OCI-LY3 (cell line): ENCODE measurements at regions not wholly inside any gene's neighbourhood (a gene's known extent, or its start where the extent isn't known, plus 50 kb on each side); places are given as distances from the start of the nearest gene placed in this dataset.

Source experiments
- H2AFZ ChIP-seq: fragments of 200-600, 300-600 bp; shearing (Covaris generic); 2 replicates; pipeline ENCODE4 v1.6.0; 2014; ENCODE audit warnings: antibody characterized with exemption, low read depth, low read length
- H3K27ac ChIP-seq: fragments of 200-600, 300-600 bp; sonication (generic); 2 replicates; pipeline ENCODE4 v1.5.1; 2014; ENCODE audit warnings: mild to moderate bottlenecking, low read length, moderate library complexity, mixed read lengths
- H3K27me3 ChIP-seq: fragments of 200-600, 300-600 bp; sonication (generic); 2 replicates; pipeline ENCODE4 v1.6.1; 2014; ENCODE audit warnings: low read depth, low read length, mixed read lengths
- H3K36me3 ChIP-seq: fragments of 200-600, 300-600 bp; sonication (generic); replicated peaks from 2 replicates; pipeline ENCODE3; 2014; ENCODE audit warnings: low read depth, low read length, mixed read lengths
- H3K4me1 ChIP-seq: fragments of 300-600, 200-600 bp; sonication (generic); 2 replicates; pipeline ENCODE4 v1.6.1; 2014; ENCODE audit warnings: low read length, mixed read lengths
- H3K4me2 ChIP-seq: fragments of 200-600, 300-600 bp; sonication (generic); 2 replicates; pipeline ENCODE4 v1.6.1; 2014; ENCODE audit warnings: low read length, mixed read lengths
- H3K4me3 ChIP-seq: fragments of 300-600, 200-600 bp; sonication (generic); 2 replicates; pipeline ENCODE4 v1.5.1; 2014; ENCODE audit warnings: antibody characterized with exemption, mild to moderate bottlenecking, low read length, moderate library complexity
- H3K79me2 ChIP-seq: fragments of 300-600, 200-600 bp; shearing (Covaris generic); 2 replicates; pipeline ENCODE4 v1.6.1; 2014; ENCODE audit warnings: mild to moderate bottlenecking, low read length, mixed read lengths
- H3K9ac ChIP-seq: fragments of 300-600, 200-600 bp; shearing (Covaris generic); 2 replicates; pipeline ENCODE4 v1.6.0; 2014; ENCODE audit warnings: mild to moderate bottlenecking, low read length, moderate library complexity
- H3K9me3 ChIP-seq: fragments of 200-600, 300-600 bp; shearing (Covaris generic); 2 replicates; pipeline ENCODE4 v1.6.1; 2014; ENCODE audit warnings: low read length, mixed read lengths; ENCODE audit not compliant: insufficient read depth
- H4K20me1 ChIP-seq: fragments of 200-600, 300-600 bp; sonication (generic); 2 replicates; pipeline ENCODE4 v1.6.1; 2016; ENCODE audit warnings: low read length, mixed read lengths; ENCODE audit not compliant: insufficient read depth
- EZH2phosphoT487 ChIP-seq: fragments of 200-600 bp; shearing (Covaris generic); IDR thresholded peaks from 2 replicates; pipeline ENCODE4 v1.6.1; 2018; ENCODE audit warnings: antibody characterized with exemption, mixed run types, low read depth
- TF ChIP-seq, protein P1 (sequence below): fragments of 200-600, 300-600 bp; sonication (generic); IDR thresholded peaks from 2 replicates; pipeline ENCODE4 v1.5.1; 2014; ENCODE audit warnings: antibody characterized with exemption, low read length, low read depth

GRCh38 chr6:115545672-115545986 lies 515.1 kb downstream of the FRK start:
- TF ChIP-seq EZH2phosphoT487 = no peak
- TF ChIP-seq, protein P1, sequence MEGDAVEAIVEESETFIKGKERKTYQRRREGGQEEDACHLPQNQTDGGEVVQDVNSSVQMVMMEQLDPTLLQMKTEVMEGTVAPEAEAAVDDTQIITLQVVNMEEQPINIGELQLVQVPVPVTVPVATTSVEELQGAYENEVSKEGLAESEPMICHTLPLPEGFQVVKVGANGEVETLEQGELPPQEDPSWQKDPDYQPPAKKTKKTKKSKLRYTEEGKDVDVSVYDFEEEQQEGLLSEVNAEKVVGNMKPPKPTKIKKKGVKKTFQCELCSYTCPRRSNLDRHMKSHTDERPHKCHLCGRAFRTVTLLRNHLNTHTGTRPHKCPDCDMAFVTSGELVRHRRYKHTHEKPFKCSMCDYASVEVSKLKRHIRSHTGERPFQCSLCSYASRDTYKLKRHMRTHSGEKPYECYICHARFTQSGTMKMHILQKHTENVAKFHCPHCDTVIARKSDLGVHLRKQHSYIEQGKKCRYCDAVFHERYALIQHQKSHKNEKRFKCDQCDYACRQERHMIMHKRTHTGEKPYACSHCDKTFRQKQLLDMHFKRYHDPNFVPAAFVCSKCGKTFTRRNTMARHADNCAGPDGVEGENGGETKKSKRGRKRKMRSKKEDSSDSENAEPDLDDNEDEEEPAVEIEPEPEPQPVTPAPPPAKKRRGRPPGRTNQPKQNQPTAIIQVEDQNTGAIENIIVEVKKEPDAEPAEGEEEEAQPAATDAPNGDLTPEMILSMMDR = no peak
- Histone ChIP-seq H3K4me1 (no peaks in the 10 kb centered on the region), H3K9ac (no peak overlapping the region), H3K4me2 (no peak overlapping the region), H4K20me1 (no peaks in the 10 kb centered on the region), H3K36me3 (no peaks in the 10 kb centered on the region), H3K79me2 (no peaks in the 10 kb centered on the region), H3K27ac (no peak overlapping the region), H3K27me3 (no peaks in the 10 kb centered on the region), H3K4me3 (no peak overlapping the region), H2AFZ (no peak overlapping the region), H3K9me3 (no peaks in the 10 kb centered on the region)

DNA sequence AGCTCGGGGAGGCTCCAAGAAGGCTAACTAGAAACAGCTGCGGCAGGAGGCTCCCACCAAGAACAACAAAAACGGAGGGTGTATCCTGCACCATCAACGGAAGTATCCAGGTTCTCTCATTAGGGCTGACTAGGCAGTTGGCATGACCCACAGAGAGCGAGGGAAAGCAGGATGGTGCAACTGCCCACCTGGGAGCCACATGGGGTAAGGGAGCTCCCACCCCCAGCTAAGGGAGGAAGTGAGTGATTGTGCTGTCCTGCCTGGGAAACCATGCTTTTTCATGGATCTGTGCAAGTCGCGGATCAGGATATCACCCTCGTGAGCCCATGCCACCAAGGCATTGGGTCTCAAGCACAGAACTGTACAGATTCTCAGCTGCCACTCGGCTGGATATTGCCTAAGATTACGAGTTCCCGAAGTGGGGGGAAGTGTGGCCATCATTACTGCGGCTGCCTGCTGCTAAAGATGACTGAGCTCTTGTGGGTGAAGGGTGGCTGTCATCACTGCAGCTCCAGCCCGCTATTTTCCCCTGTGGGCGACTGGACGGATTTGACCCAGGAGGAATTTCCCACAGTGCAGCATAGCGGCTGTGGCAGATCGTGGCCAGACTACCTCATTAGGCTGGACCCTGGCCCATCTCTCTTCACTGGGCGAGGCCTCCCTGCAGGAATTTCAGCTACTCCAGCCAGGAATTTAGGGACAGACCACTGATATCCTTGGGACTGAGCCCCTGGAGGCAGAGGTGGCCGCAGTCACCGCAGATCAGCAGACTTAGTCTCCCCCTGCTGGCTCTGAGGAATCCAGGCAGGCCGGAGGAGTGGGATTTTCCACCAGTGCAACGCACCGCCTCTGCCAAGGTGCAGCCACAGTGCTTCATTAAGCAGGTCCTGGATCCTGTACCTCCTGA lies 515.7 kb downstream of the FRK start:
- H3K9me3 ChIP-seq = no peaks in the 10 kb centered on the region
- H3K79me2 ChIP-seq = no peaks in the 10 kb centered on the region
- no peak overlapping the region for H3K27ac ChIP-seq
- H4K20me1 ChIP-seq = no peaks in the 10 kb centered on the region
- TF ChIP-seq, protein P1 = no peak
- no peak for TF ChIP-seq EZH2phosphoT487
- H3K9ac ChIP-seq = no peak overlapping the region
- H3K4me1 ChIP-seq = no peaks in the 10 kb centered on the region
- no peak overlapping the region for H3K4me3 ChIP-seq
- no peaks in the 10 kb centered on the region for H3K27me3 ChIP-seq
- H3K4me2 ChIP-seq = no peak overlapping the region
- no peak overlapping the region for H2AFZ ChIP-seq
- no peaks in the 10 kb centered on the region for H3K36me3 ChIP-seq

DNA sequence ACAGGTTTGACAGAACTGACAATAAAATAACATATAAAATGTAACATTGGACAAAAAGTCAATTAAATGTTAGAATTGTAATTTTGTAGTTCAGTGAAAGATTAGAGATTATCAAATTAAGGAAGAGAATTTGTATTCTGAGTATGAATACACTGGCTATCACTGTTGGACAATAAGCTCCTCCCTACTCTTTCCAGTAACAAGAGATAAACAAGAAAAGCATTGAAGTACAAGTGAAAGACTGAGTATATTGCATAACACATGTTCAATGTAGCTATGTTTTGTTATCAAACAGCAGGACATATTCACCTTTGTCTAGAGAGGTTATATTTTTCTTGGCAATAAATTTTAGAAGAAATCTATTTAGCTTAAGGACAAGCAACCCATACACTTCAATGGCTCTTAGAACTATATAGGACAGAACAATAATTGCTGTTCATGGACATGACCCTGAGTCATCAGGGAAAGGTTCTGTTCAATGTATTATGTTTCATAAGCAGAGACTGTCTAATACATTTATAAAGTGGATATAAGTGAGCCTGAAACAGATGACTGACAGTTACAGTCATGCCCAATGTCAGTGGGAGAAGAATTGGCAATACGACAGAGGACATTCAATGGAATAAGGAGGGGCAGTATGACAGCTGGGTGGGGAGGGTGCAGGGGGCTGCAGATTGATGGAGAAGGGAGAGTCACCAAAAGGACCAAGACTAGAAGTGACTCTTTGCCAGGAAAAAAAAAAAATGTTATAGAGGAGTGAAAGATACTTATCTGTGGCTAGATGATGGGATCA lies 520.4 kb downstream of the FRK start:
- H3K27me3 ChIP-seq = no peaks in the 10 kb centered on the region
- no peaks in the 10 kb centered on the region for H4K20me1 ChIP-seq
- H3K4me3 ChIP-seq = no peak overlapping the region
- no peaks in the 10 kb centered on the region for H3K79me2 ChIP-seq
- no peaks in the 10 kb centered on the region for H3K9me3 ChIP-seq
- no peak overlapping the region for H3K4me2 ChIP-seq
- TF ChIP-seq, protein P1 = no peak
- no peak for TF ChIP-seq EZH2phosphoT487
- H3K36me3 ChIP-seq = no peaks in the 10 kb centered on the region
- H2AFZ ChIP-seq = no peak overlapping the region
- H3K9ac ChIP-seq = no peak overlapping the region
- H3K27ac ChIP-seq = no peak overlapping the region
- H3K4me1 ChIP-seq = no peaks in the 10 kb centered on the region

DNA sequence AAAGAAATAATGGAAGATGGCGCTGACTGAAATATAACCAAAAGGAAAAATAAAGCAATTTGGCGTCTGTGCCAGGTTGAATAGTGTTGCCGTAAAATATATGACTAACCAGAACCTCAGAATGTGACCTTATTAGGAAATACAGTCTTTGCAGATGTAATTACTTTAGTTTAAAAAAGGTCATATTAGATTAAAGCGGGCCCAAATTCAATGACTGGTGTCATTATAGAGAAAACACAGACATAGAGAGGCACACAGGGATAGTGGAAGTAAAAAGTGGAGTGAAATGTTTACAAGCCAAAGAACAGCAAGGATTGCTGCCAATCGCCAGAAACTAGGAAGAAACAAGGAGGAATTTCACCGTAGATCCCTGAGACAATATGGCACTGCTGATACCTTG lies 521.2 kb downstream of the FRK start:
- H3K27ac ChIP-seq = no peak overlapping the region
- no peak overlapping the region for H3K9ac ChIP-seq
- TF ChIP-seq, protein P1 = no peak
- no peak for TF ChIP-seq EZH2phosphoT487
- H3K36me3 ChIP-seq = no peaks in the 10 kb centered on the region
- no peak overlapping the region for H2AFZ ChIP-seq
- no peaks in the 10 kb centered on the region for H4K20me1 ChIP-seq
- H3K9me3 ChIP-seq = no peaks in the 10 kb centered on the region
- no peaks in the 10 kb centered on the region for H3K4me1 ChIP-seq
- H3K79me2 ChIP-seq = no peaks in the 10 kb centered on the region
- no peak overlapping the region for H3K4me2 ChIP-seq
- H3K27me3 ChIP-seq = no peaks in the 10 kb centered on the region
- H3K4me3 ChIP-seq = no peak overlapping the region
